Mammary epithelial cell (primary cell): ENCODE measurements at regions not wholly inside any gene's neighbourhood (a gene's known extent, or its start where the extent isn't known, plus 50 kb on each side); places are given as distances from the start of the nearest gene placed in this dataset.

Experiments used
- CTCF ChIP-seq, 2 donors: IDR thresholded peaks in 1 of 2; conservative IDR thresholded peaks in 1 of 2; 2 replicates each; pipeline ENCODE4 v1.5.1; 2011 to 2012; ENCODE audit warnings: inconsistent platforms in 2 of 2, low read length in 2 of 2, mild to moderate bottlenecking in 2 of 2, control low read depth in 1 of 2, low read depth in 1 of 2; ENCODE audit not compliant: insufficient read depth in 1 of 2; ENCODE audit errors: extremely low read depth in 1 of 2
- EZH2 ChIP-seq: IDR thresholded peaks from 2 replicates; pipeline ENCODE4 v1.6.1; 2012; ENCODE audit warnings: low read length, inconsistent platforms, borderline replicate concordance

- TF ChIP-seq CTCF (conservative IDR thresholded peaks at IDR 0.05 in 1 of 2, IDR thresholded peaks at IDR 0.05 in 1 of 2; ENCODE audit: extremely low read depth in 1 of 2, insufficient read depth in 1 of 2, low read depth in 1 of 2, low read length in 2 of 2) (no peak), EZH2 (no peak)
Observed at GRCh38 chr1:221477252-221477651, 264.6 kb downstream of the DUSP10 start.
